AG04450 (cell line): ENCODE measurements at regions not wholly inside any gene's neighbourhood (a gene's known extent, or its start where the extent isn't known, plus 50 kb on each side); places are given as distances from the start of the nearest gene placed in this dataset.

Source experiments
- CTCF ChIA-PET: fragments of 300-600, 350-600 bp; formaldehyde crosslinking; extraction: SDS; loops from one replicate; lab custom pipeline; 2022; ENCODE audit warnings: antibody characterized with exemption, inconsistent platforms; lab: Charles Lee
- POLR2A ChIA-PET: fragments of 350-600 bp; formaldehyde crosslinking; extraction: SDS; loops from one replicate; lab custom pipeline; 2021; ENCODE audit warnings: antibody characterized with exemption, inconsistent platforms; lab: Yijun Ruan, JAX
- DNase-seq: peaks from one replicate; pipeline ENCODE4 v3.0.0-alpha.2; 2011; ENCODE audit warnings: low read depth, low spot score
- H3K27ac ChIP-seq: one replicate; pipeline ENCODE4 v1.5.1; 2012; ENCODE audit warnings: low read depth, low read length, control low read depth
- H3K27me3 ChIP-seq: one replicate; pipeline ENCODE4 v1.6.0; 2012; ENCODE audit warnings: low read length; ENCODE audit not compliant: control insufficient read depth, insufficient read depth
- H3K4me3 ChIP-seq: 2 replicates; pipeline ENCODE4 v1.5.1; 2011; ENCODE audit warnings: mild to moderate bottlenecking, low read depth, low read length, control low read depth
- H3K9me3 ChIP-seq: 2 replicates; pipeline ENCODE4 v1.5.1; 2012; ENCODE audit warnings: low read length; ENCODE audit not compliant: control insufficient read depth, insufficient read depth
- TF ChIP-seq, protein P1 (sequence below): IDR thresholded peaks from 2 replicates; pipeline ENCODE4 v1.5.1; 2011; ENCODE audit warnings: low read depth, low read length, control low read depth, inconsistent platforms

GRCh38 chr2:167431949-167432348 is 543.7 kb downstream of the XIRP2 start:
- TF ChIP-seq, protein P1, sequence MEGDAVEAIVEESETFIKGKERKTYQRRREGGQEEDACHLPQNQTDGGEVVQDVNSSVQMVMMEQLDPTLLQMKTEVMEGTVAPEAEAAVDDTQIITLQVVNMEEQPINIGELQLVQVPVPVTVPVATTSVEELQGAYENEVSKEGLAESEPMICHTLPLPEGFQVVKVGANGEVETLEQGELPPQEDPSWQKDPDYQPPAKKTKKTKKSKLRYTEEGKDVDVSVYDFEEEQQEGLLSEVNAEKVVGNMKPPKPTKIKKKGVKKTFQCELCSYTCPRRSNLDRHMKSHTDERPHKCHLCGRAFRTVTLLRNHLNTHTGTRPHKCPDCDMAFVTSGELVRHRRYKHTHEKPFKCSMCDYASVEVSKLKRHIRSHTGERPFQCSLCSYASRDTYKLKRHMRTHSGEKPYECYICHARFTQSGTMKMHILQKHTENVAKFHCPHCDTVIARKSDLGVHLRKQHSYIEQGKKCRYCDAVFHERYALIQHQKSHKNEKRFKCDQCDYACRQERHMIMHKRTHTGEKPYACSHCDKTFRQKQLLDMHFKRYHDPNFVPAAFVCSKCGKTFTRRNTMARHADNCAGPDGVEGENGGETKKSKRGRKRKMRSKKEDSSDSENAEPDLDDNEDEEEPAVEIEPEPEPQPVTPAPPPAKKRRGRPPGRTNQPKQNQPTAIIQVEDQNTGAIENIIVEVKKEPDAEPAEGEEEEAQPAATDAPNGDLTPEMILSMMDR = no peak
- H3K27me3 ChIP-seq = no peaks in the 10 kb centered on the region
- ChIA-PET CTCF (no interaction called here), POLR2A (no interaction called here)
- no peak overlapping the region for H3K4me3 ChIP-seq
- H3K9me3 ChIP-seq = no peaks in the 10 kb centered on the region
- no peak for DNase-seq
- no peak overlapping the region for H3K27ac ChIP-seq

- ChIA-PET CTCF (no interaction called here), POLR2A (no interaction called here)
- DNase-seq = no peak
- H3K4me3 ChIP-seq = no peak overlapping the region
- TF ChIP-seq, protein P1 = no peak
- no peaks in the 10 kb centered on the region for H3K9me3 ChIP-seq
- H3K27me3 ChIP-seq = no peaks in the 10 kb centered on the region
- H3K27ac ChIP-seq = no peak overlapping the region
Observed at GRCh38 chr2:167430447-167430846, 542.2 kb downstream of the XIRP2 start.

GRCh38 chr2:167424803-167425755 is 536.8 kb downstream of the XIRP2 start:
- no peak for DNase-seq
- TF ChIP-seq, protein P1 = no peak
- CTCF ChIA-PET = interaction anchor here (0.7 kb wide), 1 partner anchor 82 kb away, joined by 3 read pairs; no protein-coding TSS in a partner anchor
- no peak overlapping the region for H3K27ac ChIP-seq
- H3K9me3 ChIP-seq = no peaks in the 10 kb centered on the region
- H3K27me3 ChIP-seq = no peaks in the 10 kb centered on the region
- POLR2A ChIA-PET = no interaction called here
- H3K4me3 ChIP-seq = no peak overlapping the region

- POLR2A ChIA-PET = no interaction called here
- CTCF ChIA-PET = no interaction called here
Observed at GRCh38 chr2:167424221-167424620, 535.9 kb downstream of the XIRP2 start.

GRCh38 chr2:167423731-167424130 is 535.5 kb downstream of the XIRP2 start:
- TF ChIP-seq, protein P1 = no peak
- Histone ChIP-seq H3K9me3 (no peaks in the 10 kb centered on the region), H3K27me3 (no peaks in the 10 kb centered on the region), H3K27ac (no peak overlapping the region), H3K4me3 (no peak overlapping the region)
- ChIA-PET CTCF (no interaction called here), POLR2A (no interaction called here)
- no peak for DNase-seq

More at GRCh38 chr2:167424221-167424620, 535.9 kb downstream of the XIRP2 start:
- Histone ChIP-seq H3K9me3 (no peaks in the 10 kb centered on the region), H3K27me3 (no peaks in the 10 kb centered on the region), H3K4me3 (no peak overlapping the region), H3K27ac (no peak overlapping the region)
- DNase-seq = no peak
- TF ChIP-seq, protein P1 = no peak
